Loucy (cell line): ENCODE measurements at regions not wholly inside any gene's neighbourhood (a gene's known extent, or its start where the extent isn't known, plus 50 kb on each side); places are given as distances from the start of the nearest gene placed in this dataset.

Experiments
- H2AFZ ChIP-seq: fragments of 200-600 bp; sonication (generic); 2 replicates; pipeline ENCODE4 v1.6.0; 2016; ENCODE audit warnings: antibody characterized with exemption, mild to moderate bottlenecking, low read length, moderate library complexity
- H3F3A ChIP-seq: fragments of 200-600 bp; 2 replicates; pipeline ENCODE4 v1.6.0; 2016; ENCODE audit warnings: antibody characterized with exemption, low read depth, mild to moderate bottlenecking
- H3K27me3 ChIP-seq: fragments of 200-600 bp; sonication (generic); 2 replicates; pipeline ENCODE4 v1.6.1; 2014; ENCODE audit warnings: low read length, mild to moderate bottlenecking; ENCODE audit not compliant: insufficient read depth, poor library complexity, severe bottlenecking
- H3K36me3 ChIP-seq: fragments of 200-600 bp; sonication (generic); 2 replicates; pipeline ENCODE4 v1.6.1; 2016; ENCODE audit warnings: low read length; ENCODE audit not compliant: insufficient read depth
- H3K4me1 ChIP-seq: fragments of 200-600 bp; sonication (generic); 2 replicates; pipeline ENCODE4 v1.5.1; 2014; ENCODE audit warnings: low read length, mild to moderate bottlenecking; ENCODE audit not compliant: insufficient read depth, poor library complexity, severe bottlenecking
- H3K4me2 ChIP-seq: fragments of 200-600 bp; sonication (generic); 2 replicates; pipeline ENCODE4 v1.6.0; 2014; ENCODE audit warnings: antibody characterized with exemption, low read length, low read depth, mild to moderate bottlenecking; ENCODE audit not compliant: poor library complexity, severe bottlenecking
- H3K4me3 ChIP-seq: fragments of 200-600 bp; sonication (generic); 2 replicates; pipeline ENCODE4 v1.5.1; 2014; ENCODE audit warnings: low read length, mild to moderate bottlenecking, mixed read lengths; ENCODE audit not compliant: poor library complexity, severe bottlenecking
- H3K79me2 ChIP-seq: fragments of 200-600 bp; sonication (generic); 2 replicates; pipeline ENCODE4 v1.6.1; 2014; ENCODE audit warnings: low read length; ENCODE audit not compliant: insufficient read depth
- H3K9ac ChIP-seq: fragments of 200-600 bp; sonication (generic); 2 replicates; pipeline ENCODE4 v1.6.0; 2014; ENCODE audit warnings: mild to moderate bottlenecking, low read depth, low read length, moderate library complexity; ENCODE audit not compliant: poor library complexity, severe bottlenecking
- H3K9me2 ChIP-seq: fragments of 200-600 bp; sonication (generic); replicated peaks from 2 replicates; pipeline ENCODE4 v1.6.1; 2016; ENCODE audit warnings: low read depth, low read length, mixed read lengths
- H3K9me3 ChIP-seq: fragments of 200-600 bp; sonication (generic); 2 replicates; pipeline ENCODE4 v1.6.1; 2014; ENCODE audit warnings: mild to moderate bottlenecking, antibody characterized with exemption, low read length, low read depth; ENCODE audit not compliant: insufficient read depth
- H4K20me1 ChIP-seq: fragments of 200-600 bp; sonication (generic); 2 replicates; pipeline ENCODE4 v1.6.0; 2014; ENCODE audit warnings: antibody characterized with exemption, low read length, mild to moderate bottlenecking; ENCODE audit not compliant: insufficient read depth, poor library complexity, severe bottlenecking
- EZH2phosphoT487 ChIP-seq: fragments of 200-600 bp; IDR thresholded peaks from 2 replicates; pipeline ENCODE4 v1.6.1; 2018; ENCODE audit warnings: antibody characterized with exemption, mild to moderate bottlenecking, moderate library complexity, borderline replicate concordance
- TF ChIP-seq, protein P1 (sequence below): fragments of 200-600 bp; sonication (generic); conservative IDR thresholded peaks from 2 replicates; pipeline ENCODE4 v1.5.1; 2014; ENCODE audit warnings: mild to moderate bottlenecking, antibody characterized with exemption, low read length

DNA sequence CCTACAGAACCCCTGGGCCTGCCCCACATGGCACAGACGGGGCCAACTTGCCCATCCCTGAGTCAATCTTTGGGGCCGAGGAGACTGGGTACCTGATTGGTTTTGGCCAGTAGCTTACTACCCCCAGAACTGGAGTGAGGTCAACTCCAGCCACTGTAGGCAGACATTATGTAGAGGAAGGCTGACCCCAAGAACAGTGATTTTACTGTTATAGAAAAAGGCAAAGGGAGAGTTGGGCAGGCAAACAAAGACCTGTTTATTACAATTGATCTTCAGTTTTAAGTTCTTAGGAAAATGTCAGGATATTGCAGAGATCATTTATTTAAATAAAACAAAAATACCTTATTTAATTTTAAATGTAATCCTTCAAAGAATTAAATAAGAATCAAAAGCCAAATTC, 653.8 kb downstream of the NPHP4 start:
- no peak overlapping the region for H3K9ac ChIP-seq
- no peaks in the 10 kb centered on the region for H3K79me2 ChIP-seq
- H3K4me1 ChIP-seq: no peaks in the 10 kb centered on the region
- peaks cover under 1% of the 10 kb centered on the region; the same call in 1 of the 2 replicates for H3K9me3 ChIP-seq
- H3K36me3 ChIP-seq: no peaks in the 10 kb centered on the region
- H3K4me2 ChIP-seq: no peak overlapping the region
- no peak overlapping the region for H2AFZ ChIP-seq
- H3K27me3 ChIP-seq: no peaks in the 10 kb centered on the region
- H3K9me2 ChIP-seq: no peaks in the 10 kb centered on the region
- no peaks in the 10 kb centered on the region for H3F3A ChIP-seq
- H3K4me3 ChIP-seq: no peak overlapping the region
- TF ChIP-seq EZH2phosphoT487: no peak
- TF ChIP-seq, protein P1, sequence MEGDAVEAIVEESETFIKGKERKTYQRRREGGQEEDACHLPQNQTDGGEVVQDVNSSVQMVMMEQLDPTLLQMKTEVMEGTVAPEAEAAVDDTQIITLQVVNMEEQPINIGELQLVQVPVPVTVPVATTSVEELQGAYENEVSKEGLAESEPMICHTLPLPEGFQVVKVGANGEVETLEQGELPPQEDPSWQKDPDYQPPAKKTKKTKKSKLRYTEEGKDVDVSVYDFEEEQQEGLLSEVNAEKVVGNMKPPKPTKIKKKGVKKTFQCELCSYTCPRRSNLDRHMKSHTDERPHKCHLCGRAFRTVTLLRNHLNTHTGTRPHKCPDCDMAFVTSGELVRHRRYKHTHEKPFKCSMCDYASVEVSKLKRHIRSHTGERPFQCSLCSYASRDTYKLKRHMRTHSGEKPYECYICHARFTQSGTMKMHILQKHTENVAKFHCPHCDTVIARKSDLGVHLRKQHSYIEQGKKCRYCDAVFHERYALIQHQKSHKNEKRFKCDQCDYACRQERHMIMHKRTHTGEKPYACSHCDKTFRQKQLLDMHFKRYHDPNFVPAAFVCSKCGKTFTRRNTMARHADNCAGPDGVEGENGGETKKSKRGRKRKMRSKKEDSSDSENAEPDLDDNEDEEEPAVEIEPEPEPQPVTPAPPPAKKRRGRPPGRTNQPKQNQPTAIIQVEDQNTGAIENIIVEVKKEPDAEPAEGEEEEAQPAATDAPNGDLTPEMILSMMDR: no peak
- H4K20me1 ChIP-seq: no peaks in the 10 kb centered on the region

DNA sequence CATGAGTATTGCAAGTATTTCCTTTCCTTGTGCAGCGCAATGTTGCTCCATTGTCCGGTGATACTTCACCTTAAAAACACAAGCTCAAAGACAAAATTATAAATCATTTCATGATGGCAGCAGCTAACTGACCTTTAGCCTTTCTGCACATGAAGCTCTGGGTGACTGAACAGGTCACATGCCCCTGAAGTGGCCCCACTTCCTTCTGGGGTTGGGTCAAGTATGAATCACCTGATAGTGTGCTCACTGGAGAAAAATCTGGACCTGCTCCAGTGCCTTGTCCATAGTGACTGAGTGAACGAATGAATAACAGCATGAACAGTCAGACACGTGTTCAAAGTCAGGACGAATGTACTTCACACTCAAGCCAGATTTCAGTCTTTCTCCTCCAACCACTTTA, 658.9 kb downstream of the NPHP4 start:
- Histone ChIP-seq H3K36me3 (no peaks in the 10 kb centered on the region), H3K79me2 (no peaks in the 10 kb centered on the region), H3K27me3 (no peaks in the 10 kb centered on the region), H3F3A (no peaks in the 10 kb centered on the region), H3K9ac (no peak overlapping the region), H3K9me2 (no peaks in the 10 kb centered on the region), H3K4me3 (no peak overlapping the region), H3K4me1 (no peaks in the 10 kb centered on the region), H3K9me3 (peaks cover 3% of the 10 kb centered on the region; the same call in 1 of the 2 replicates), H2AFZ (no peak overlapping the region), H4K20me1 (no peaks in the 10 kb centered on the region), H3K4me2 (no peak overlapping the region)
- TF ChIP-seq, protein P1: no peak
- TF ChIP-seq EZH2phosphoT487: no peak

DNA sequence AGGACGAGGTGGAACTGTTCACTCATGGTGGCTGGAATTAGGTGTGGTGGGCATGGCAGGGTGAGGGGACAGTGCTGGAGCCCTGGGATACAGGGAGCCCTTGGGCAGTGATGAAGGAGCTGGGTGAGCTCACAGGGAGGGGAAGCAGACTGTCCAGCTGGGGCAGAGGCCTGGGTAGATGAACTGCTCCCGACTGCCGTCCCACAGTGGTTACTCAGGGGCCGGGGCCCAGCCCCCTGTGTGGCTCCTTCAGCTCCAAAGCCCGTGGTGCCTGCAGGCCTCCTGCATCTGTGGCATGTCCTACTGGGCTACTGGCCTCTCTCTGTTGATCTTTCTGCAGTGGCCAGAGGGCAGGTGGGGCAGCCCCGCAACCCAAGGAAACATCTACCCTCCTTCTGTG, 661.1 kb downstream of the NPHP4 start:
- Histone ChIP-seq H3K9ac (no peak overlapping the region), H3K79me2 (no peaks in the 10 kb centered on the region), H3K4me3 (no peak overlapping the region), H3K4me1 (no peaks in the 10 kb centered on the region), H3F3A (no peaks in the 10 kb centered on the region), H4K20me1 (no peaks in the 10 kb centered on the region), H2AFZ (no peak overlapping the region), H3K27me3 (no peaks in the 10 kb centered on the region), H3K36me3 (no peaks in the 10 kb centered on the region), H3K9me3 (peaks cover 11% of the 10 kb centered on the region), H3K9me2 (no peaks in the 10 kb centered on the region), H3K4me2 (no peak overlapping the region)
- no peak for TF ChIP-seq EZH2phosphoT487
- TF ChIP-seq, protein P1: no peak
